ENCODE measurements at regions not wholly inside any gene's neighbourhood (a gene's known extent, or its start where the extent isn't known, plus 50 kb on each side); places are given as distances from the start of the nearest gene placed in this dataset.

GRCh38 chr1:234725177-234726132 is 115.5 kb upstream of the IRF2BP2 start:
- FAIRE-seq, result no peak

DNA sequence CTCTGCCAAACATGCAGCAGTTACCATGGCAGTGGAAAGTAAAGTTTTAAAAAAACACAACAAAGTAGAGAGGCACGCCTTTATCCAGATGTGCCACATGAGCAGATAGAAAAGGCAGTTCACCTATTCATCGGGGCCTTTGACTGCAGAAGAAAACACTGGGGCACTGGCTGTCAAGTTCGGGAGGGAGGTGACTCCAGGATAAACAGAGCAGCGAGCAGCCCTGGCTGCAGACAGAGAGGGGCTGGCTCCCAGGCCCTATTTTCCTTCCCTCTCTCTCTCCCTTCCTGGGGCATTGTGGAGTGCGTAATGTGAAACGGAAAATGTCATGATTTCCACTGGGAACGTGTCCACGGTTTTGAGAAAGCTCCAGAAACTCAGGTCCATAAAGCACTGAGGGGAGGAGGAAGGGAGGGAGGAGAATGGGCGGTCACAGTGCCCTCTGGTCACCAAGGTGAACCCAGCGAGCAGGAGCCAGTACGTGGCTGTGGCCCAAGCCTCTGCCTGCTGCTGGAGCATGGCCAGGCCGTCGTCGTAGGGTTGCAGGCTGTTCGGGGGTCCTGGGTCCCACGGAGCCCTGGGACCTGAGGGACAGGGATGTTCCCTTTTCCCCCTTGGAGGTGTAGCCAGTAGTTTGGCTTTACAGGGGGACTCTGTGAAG is 114.7 kb upstream of the IRF2BP2 start:
- no peak for FAIRE-seq

GRCh38 chr1:234722904-234723720 is 113.1 kb upstream of the IRF2BP2 start:
- FAIRE-seq, result no peak

- no peak for FAIRE-seq
Measured at GRCh38 chr1:234722270-234722704, 112.3 kb upstream of the IRF2BP2 start.

- FAIRE-seq, result no peak
Measured at GRCh38 chr1:234721476-234722269, 111.7 kb upstream of the IRF2BP2 start.

GRCh38 chr1:234720709-234721441 is 110.9 kb upstream of the IRF2BP2 start:
- no peak for FAIRE-seq

DNA sequence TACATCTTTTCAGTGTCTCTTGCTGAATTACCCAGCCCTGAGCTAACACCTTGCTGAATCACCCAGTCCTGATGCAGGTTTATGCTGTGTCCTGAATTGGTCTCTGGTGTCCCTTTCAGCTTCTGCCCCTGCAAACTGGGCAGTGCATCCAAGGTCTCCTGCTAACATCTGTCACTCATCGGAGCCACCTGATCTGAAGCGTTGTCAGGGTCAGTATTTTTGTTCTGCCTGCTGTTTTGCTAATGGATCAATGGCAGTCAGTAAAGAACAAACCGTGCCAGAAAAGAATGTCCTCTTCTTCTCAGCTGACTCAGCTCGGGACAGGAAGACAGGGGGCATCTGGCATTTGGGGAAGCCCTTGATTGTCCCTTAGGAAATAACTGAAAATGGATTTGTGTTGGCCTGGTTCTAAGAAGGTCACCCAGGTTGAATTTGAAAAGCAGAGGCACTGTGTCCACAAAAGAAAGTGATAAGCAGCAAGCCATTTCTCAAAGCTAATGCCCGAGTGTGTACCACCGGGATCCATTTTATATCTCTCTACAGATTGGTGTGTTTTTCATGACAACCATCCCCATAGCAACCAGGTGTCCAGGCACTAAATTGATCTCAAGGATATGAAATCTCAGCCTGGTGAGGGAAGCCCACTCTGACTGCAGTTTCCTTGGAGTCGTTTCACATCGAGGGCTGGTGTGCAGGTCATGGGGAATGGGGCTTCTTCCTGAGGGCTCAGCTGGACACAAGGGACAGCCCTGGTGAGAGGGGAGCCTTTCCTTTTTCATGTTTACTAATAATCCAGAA is 109.7 kb upstream of the IRF2BP2 start:
- FAIRE-seq, result no peak

GRCh38 chr1:234718496-234719453 is 108.8 kb upstream of the IRF2BP2 start:
- no peak for FAIRE-seq

- no peak for FAIRE-seq
Measured at GRCh38 chr1:234716908-234717375, 107.0 kb upstream of the IRF2BP2 start.

GRCh38 chr1:234715252-234716014 is 105.5 kb upstream of the IRF2BP2 start:
- FAIRE-seq, result no peak

DNA sequence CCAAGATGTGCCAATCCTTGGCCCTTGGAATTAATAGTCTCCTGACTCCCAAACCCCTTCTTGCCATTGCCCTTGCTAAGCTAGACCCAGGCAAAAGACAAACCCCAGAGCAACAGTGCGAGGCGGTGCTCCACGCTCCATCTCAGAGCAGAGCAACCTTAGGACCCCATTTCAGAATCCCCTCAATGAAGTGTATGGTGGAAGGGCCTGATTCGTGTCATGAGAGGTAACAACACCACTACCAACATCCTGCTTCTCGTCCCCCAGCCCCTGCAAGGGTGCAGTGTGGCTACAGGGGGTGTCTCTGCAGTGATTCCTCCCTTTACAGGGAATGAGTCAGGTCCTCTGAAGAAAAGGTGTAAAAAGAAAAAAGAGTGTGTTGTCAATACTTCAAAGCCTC is 103.9 kb upstream of the IRF2BP2 start:
- no peak for FAIRE-seq

DNA sequence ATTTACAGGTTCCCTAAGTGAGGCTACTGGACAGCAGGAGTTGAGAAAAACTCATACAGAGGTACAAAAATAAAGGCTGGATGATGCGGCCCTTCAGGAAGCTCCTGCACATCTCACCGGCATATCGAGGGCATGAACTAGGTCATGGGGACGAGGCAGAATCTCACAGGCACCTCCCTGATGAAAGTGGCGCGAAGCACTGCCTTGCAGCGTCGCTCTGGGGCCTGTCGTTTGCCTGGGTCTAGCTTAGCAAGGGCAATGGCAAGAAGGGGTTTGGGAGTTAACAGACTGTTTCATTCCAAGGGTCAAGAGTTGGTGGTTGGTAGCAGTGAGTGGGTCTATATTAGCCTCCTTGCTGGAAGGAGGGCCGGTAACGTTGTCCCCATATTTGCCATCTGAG is 103.5 kb upstream of the IRF2BP2 start:
- FAIRE-seq, result no peak

DNA sequence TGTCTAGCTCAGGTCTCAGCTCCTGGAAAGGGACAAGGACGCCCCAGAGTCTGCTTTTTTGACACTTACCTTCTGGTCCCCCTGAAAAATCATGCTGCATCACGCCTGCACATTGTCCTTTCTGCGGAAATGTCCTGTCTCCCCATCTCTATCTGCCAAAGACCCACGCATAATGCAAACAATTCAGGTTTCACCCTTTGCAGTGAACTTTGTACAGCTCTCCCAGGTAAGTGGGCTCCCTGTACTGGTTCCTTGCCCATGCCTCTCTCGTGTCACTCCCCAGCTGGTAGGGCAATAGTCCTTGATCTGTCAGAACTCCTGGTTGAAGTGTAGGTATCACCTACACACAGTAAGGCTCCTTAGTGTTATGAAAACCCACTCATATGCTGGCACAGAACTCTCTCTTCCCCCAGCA is 102.9 kb upstream of the IRF2BP2 start:
- FAIRE-seq, result no peak

DNA sequence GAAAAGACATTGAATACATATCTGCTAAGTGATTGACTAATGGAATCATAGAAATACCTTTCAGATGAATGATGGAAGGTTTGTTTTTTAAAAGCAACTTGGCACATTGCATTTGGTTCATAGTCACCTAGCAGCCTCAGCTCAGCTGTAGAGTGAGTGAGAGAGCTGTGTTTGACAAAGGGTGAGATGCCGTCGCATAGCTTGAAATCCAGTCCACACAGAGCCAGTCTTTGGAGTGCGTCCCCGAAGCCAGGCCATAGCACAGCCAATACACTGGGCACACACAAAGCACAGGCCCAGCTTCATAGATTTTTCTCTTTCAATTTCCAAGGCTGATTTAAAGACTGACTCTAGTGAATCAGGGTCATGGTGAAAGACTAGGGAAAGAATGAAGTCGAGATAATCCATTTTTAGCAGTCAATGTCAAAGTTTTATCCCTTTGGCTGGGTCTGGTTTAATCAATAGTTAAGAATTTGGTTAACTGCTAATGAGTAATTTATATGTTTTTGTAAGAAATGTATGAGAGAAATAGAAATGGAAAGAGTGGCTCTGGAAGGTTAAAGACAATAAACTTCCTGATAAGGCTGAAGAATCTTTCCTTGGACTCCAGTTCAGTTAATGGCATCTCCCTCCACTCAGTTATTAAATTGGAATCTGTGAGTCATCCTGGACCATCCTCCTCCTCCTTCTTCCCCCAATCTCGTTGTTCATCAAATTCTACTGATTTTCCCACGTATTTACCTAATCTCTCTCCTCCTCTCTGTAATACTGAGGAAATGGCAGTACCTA is 101.2 kb upstream of the IRF2BP2 start:
- FAIRE-seq, result no peak

DNA sequence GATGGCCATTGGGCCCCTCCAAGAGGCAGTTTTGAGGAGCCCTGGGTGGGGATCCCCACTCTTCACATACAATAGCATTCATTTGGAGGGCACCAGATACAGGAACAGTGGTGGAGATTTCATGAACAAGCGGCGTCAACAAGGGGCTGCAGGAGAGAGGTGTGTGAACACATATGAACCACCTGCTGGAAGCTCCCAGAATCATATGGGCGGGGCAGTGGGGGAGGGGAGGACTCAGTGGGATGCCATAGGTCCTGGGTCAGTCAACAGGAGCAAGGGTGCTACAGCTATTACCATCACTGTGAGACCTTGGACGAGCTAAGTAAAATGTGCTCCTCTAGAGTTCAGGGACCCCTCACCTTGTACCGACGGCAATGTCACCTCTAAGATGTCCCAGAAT is 100.4 kb upstream of the IRF2BP2 start:
- FAIRE-seq, result no peak

DNA sequence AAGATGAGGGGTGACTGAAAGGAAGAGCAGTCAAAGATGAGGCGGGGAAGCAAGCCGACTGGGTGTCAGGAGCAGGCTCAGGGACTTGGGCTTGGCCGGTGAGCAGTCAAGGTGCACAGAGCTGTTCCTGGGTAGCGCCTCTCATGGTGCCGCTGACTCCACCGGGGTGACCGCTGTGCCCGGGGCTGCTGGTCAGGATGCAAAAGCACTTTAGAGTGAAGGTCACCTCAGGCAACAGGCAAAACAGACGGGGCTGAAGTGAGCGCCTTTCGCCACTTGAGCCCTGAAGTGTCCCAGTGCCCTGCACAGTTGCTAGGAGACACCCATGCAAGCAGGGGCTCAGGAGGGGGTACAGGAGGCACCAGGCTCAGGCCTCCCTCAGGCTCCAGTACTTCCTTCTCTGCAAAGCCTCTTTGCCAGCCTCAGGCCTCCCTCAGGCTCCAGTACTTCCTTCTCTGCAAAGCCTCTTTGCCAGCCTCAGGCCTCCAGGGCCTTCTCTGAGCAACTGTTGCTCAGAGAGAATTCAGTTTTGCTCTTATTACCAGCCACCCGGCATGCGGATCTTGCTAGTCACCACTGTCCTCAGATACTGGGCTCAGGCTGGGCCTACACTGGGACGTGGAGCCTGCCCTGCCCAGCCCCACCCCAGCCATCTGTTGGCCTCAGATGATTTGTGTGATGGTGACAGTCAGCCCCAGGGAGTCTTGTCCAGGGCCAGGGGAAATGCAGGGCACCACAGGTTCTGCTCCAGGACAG is 99.7 kb upstream of the IRF2BP2 start:
- FAIRE-seq, result no peak

Measured in TTC549 (cell line).